ENCODE measurements at regions not wholly inside any gene's neighbourhood (a gene's known extent, or its start where the extent isn't known, plus 50 kb on each side); places are given as distances from the start of the nearest gene placed in this dataset.

GRCh38 chr6:9878535-9878934 lies 536.3 kb downstream of the TFAP2A start:
- Histone ChIP-seq H3K27me3 (ENCODE audit: control insufficient read depth in 2 of 2, insufficient read depth in 2 of 2, low read length in 2 of 2) (no peaks in the 10 kb centered on the region), H3K36me3 (ENCODE audit: control insufficient read depth in 2 of 2, extremely low read depth in 1 of 2, insufficient read depth in 2 of 2, low read length in 2 of 2) (no peaks in the 10 kb centered on the region), H3K27ac (ENCODE audit: insufficient read depth, low read depth, low read length) (no peak overlapping the region), H4K20me1 (replicated peaks; ENCODE audit: control insufficient read depth, extremely low read depth, insufficient read depth, low read length) (no peaks in the 10 kb centered on the region), H3K4me3 (replicated peaks in 1 of 3; ENCODE audit: insufficient read depth in 1 of 3, low read depth in 1 of 3, low read length in 3 of 3) (no peak overlapping the region), H3K4me1 (ENCODE audit: control insufficient read depth, extremely low read depth, insufficient read depth, low read length) (no peaks in the 10 kb centered on the region), H2AFZ (ENCODE audit: low read depth, low read length) (no peak overlapping the region), H3K9ac (replicated peaks; ENCODE audit: extremely low read depth, insufficient read depth, low read length) (no peak overlapping the region), H3K9me1 (replicated peaks; ENCODE audit: control insufficient read depth, extremely low read depth, insufficient read depth, low read length) (no peaks in the 10 kb centered on the region), H3K9me3 (replicated peaks; ENCODE audit: control insufficient read depth, insufficient read depth, low read length) (no peaks in the 10 kb centered on the region), H3K4me2 (ENCODE audit: insufficient read depth, low read length) (no peak overlapping the region), H3K79me2 (ENCODE audit: control insufficient read depth, insufficient read depth, low read length) (no peaks in the 10 kb centered on the region)
- FAIRE-seq: no peak
- POLR2A ChIA-PET: no interaction called here
- TF ChIP-seq POLR2AphosphoS5 (IDR thresholded peaks at IDR 0.05; ENCODE audit: insufficient read depth, low read depth, low read length) (no peak), MYC (IDR thresholded peaks at IDR 0.05; ENCODE audit: low read depth, low read length) (no peak), CTCF (IDR thresholded peaks at IDR 0.05; ENCODE audit: extremely low read depth in 1 of 2, insufficient read depth in 1 of 2, low read depth in 1 of 2, low read length in 2 of 2) (no peak), EZH2 (IDR thresholded peaks at IDR 0.05; ENCODE audit: borderline replicate concordance, low read depth, low read length, severe bottlenecking) (no peak), GATA2 (IDR thresholded peaks at IDR 0.05; ENCODE audit: insufficient read depth, insufficient read length, low read depth, low read length) (no peak), FOS (IDR thresholded peaks at IDR 0.05; ENCODE audit: borderline replicate concordance, insufficient read depth, low read length) (no peak), POLR2A (IDR thresholded peaks at IDR 0.05; ENCODE audit: low read depth, low read length) (no peak), JUN (IDR thresholded peaks at IDR 0.05; ENCODE audit: borderline replicate concordance, insufficient read depth, insufficient read length, low read depth) (no peak), MAX (IDR thresholded peaks at IDR 0.05; ENCODE audit: insufficient read depth, insufficient read length) (no peak)
- CTCF ChIA-PET: no interaction called here
- no peak for DNase-seq (ENCODE audit: low read depth, low spot score)
- dilution Hi-C loops (cut with MboI; ENCODE audit: extremely low pct_ligation_motif_present, low sequenced_read_pairs): no loop called here
- no TSS peak for BruUV-seq (replicated peaks)
- intact Hi-C loops (cut with micrococcal nuclease): no loop called here
